Osteocyte (in vitro differentiated cells): ENCODE measurements at regions not wholly inside any gene's neighbourhood (a gene's known extent, or its start where the extent isn't known, plus 50 kb on each side); places are given as distances from the start of the nearest gene placed in this dataset.

Experiments used
- DNase-seq: peaks from one replicate; pipeline ENCODE4 v3.0.0; 2021; ENCODE audit warnings: mixed read lengths; ENCODE audit not compliant: unreplicated experiment; ENCODE audit errors: extremely low spot score
- H3K27ac Mint-ChIP-seq: one replicate; pipeline ENCODE4 v1.8.0; 2021; ENCODE audit warnings: mild to moderate bottlenecking, mixed read lengths; ENCODE audit not compliant: unreplicated experiment
- H3K27me3 Mint-ChIP-seq: one replicate; pipeline ENCODE4 v1.8.0; 2021; ENCODE audit warnings: mixed read lengths; ENCODE audit not compliant: unreplicated experiment
- H3K36me3 Mint-ChIP-seq: one replicate; pipeline ENCODE4 v1.8.0; 2021; ENCODE audit warnings: mixed read lengths; ENCODE audit not compliant: unreplicated experiment
- H3K4me1 Mint-ChIP-seq: one replicate; pipeline ENCODE4 v1.8.0; 2021; ENCODE audit warnings: mixed read lengths; ENCODE audit not compliant: unreplicated experiment
- H3K4me3 Mint-ChIP-seq: one replicate; pipeline ENCODE4 v1.8.0; 2021; ENCODE audit warnings: mild to moderate bottlenecking, moderate library complexity, mixed read lengths; ENCODE audit not compliant: unreplicated experiment
- H3K9me3 Mint-ChIP-seq: one replicate; pipeline ENCODE4 v1.8.0; 2021; ENCODE audit warnings: mixed read lengths; ENCODE audit not compliant: unreplicated experiment
- TF ChIP-seq, protein P1 (sequence below): fragments of 200-600 bp; sonication (generic); IDR thresholded peaks from 2 replicates; pipeline ENCODE4 v1.5.0; 2021; ENCODE audit warnings: antibody characterized with exemption, mild to moderate bottlenecking, moderate library complexity

DNA sequence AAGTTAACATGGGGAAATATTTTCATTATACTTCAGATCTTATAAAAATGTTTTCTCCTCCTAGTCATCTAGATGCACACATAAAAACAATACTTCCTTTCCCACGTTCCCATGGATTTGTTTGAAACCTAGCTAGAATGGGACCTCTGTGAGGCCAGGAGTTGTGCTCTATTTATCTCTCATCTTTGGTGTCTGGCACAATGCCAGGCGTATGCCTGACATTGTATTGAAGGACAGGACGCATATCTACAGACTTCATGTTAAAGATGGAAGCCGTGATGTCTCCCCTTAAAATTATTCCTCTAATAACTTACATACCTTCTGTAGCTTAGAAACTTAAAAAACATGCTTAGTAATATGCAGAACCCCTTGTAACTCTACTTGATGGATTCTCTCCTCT, 394.5 kb upstream of the FAT1 start:
- peaks cover 5% of the 10 kb centered on the region for H3K4me1 Mint-ChIP-seq
- TF ChIP-seq, protein P1, sequence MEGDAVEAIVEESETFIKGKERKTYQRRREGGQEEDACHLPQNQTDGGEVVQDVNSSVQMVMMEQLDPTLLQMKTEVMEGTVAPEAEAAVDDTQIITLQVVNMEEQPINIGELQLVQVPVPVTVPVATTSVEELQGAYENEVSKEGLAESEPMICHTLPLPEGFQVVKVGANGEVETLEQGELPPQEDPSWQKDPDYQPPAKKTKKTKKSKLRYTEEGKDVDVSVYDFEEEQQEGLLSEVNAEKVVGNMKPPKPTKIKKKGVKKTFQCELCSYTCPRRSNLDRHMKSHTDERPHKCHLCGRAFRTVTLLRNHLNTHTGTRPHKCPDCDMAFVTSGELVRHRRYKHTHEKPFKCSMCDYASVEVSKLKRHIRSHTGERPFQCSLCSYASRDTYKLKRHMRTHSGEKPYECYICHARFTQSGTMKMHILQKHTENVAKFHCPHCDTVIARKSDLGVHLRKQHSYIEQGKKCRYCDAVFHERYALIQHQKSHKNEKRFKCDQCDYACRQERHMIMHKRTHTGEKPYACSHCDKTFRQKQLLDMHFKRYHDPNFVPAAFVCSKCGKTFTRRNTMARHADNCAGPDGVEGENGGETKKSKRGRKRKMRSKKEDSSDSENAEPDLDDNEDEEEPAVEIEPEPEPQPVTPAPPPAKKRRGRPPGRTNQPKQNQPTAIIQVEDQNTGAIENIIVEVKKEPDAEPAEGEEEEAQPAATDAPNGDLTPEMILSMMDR = no peak
- no peaks in the 10 kb centered on the region for H3K9me3 Mint-ChIP-seq
- no peaks in the 10 kb centered on the region for H3K27me3 Mint-ChIP-seq
- H3K4me3 Mint-ChIP-seq = no peak overlapping the region
- no peak overlapping the region for H3K27ac Mint-ChIP-seq
- no peaks in the 10 kb centered on the region for H3K36me3 Mint-ChIP-seq
- DNase-seq = no peak

DNA sequence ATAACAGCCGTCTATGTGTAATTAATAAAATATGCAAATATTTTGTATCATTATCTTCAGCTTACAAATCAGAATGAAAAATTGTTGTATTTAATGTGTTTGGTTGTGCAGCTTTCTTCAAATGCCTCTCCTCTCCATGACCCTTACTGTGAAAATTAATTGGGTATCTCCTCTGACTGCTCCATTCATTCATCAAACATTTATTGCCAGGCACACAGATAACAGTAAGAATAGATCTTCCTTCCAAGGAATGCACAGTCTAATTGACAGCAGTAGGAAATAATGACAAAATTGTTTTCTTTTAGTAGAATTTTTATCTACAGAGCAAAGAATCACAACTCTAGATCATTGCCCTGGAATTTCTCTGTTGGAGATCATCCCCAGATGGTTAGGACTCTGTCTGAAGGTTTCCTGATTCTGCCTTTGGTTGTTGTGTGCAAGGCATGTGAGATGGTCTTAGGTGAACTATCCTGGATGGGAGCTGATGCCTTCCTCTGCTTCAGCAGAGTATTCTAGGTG, 395.0 kb upstream of the FAT1 start:
- Mint-ChIP-seq H3K4me3 (no peak overlapping the region), H3K27me3 (no peaks in the 10 kb centered on the region), H3K4me1 (peaks cover 5% of the 10 kb centered on the region), H3K27ac (no peak overlapping the region), H3K36me3 (no peaks in the 10 kb centered on the region), H3K9me3 (no peaks in the 10 kb centered on the region)
- TF ChIP-seq, protein P1 = no peak
- no peak for DNase-seq

DNA sequence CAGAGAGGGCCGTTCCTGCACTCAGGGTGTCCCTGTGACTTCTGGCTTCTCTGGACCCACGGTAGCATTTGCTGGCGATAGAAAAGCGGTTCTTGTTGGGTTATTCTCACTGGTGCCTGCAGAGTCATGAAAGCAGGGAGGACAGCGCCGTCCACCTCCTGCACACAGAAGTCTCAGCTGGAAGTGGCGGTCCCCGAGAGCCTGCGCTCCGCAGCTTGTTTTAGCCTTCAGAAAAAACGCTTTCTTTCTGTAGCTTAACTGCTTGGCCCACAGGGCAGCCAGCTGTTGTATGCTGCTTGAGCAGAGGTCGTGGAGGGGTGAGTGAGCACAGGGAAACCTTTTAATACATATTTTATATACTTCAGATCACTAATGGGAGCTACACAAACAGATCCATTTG, 400.7 kb upstream of the FAT1 start:
- no peaks in the 10 kb centered on the region for H3K36me3 Mint-ChIP-seq
- H3K27me3 Mint-ChIP-seq = no peaks in the 10 kb centered on the region
- H3K4me3 Mint-ChIP-seq = no peak overlapping the region
- no peaks in the 10 kb centered on the region for H3K9me3 Mint-ChIP-seq
- H3K27ac Mint-ChIP-seq = no peak overlapping the region
- no peak for DNase-seq
- peaks cover 29% of the 10 kb centered on the region for H3K4me1 Mint-ChIP-seq
- TF ChIP-seq, protein P1 = no peak

DNA sequence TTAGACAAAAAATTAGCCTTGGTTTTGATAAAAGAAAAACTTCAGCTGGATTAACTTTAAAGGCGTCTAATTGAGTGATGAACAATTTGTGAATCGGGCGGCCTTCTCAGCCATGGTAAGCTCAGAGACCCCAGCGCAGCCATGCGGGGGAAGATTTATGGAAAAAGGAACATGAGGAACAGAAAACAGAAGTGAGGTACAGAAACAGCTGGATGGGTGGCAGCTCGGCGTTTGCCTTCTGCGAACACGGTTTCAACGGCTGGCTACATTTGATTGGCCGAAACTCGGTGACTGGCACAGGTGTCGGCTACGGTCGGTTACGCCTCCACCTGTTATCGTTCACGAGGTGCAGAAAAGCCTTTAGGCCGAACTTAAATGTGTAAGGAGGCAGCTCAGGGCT, 401.4 kb upstream of the FAT1 start:
- TF ChIP-seq, protein P1 = no peak

DNA sequence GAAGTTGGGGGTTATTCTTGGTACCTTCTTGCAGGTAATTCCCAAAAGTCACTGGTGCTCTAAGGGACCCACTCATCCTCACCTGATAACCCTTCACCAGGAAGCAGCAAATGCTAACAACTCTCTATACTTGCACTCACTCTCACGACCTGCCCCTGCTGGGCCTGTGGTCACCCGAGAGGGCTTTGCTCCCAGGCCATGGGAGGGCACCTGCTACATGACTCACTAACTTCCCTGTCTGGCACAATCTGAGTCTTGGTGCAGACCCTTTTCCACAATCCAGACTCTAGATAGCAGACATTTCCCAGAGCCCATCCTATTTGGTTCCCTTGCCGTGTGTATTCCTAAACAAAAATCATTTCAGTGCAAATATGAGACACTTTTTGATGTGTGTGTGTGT, 403.8 kb upstream of the FAT1 start:
- TF ChIP-seq, protein P1 = no peak
- Mint-ChIP-seq H3K27ac (peak overlapping the region; percentile 83), H3K36me3 (no peaks in the 10 kb centered on the region), H3K4me1 (peaks cover 37% of the 10 kb centered on the region), H3K4me3 (no peak overlapping the region), H3K9me3 (no peaks in the 10 kb centered on the region), H3K27me3 (no peaks in the 10 kb centered on the region)
- DNase-seq = no peak

More for the DNA sequence above, 401.4 kb upstream of the FAT1 start:
- no peaks in the 10 kb centered on the region for H3K27me3 Mint-ChIP-seq
- peaks cover 33% of the 10 kb centered on the region for H3K4me1 Mint-ChIP-seq
- H3K9me3 Mint-ChIP-seq = no peaks in the 10 kb centered on the region
- H3K4me3 Mint-ChIP-seq = no peak overlapping the region
- no peak overlapping the region for H3K27ac Mint-ChIP-seq
- H3K36me3 Mint-ChIP-seq = no peaks in the 10 kb centered on the region
- DNase-seq = no peak
